GM18861 (cell line): ENCODE measurements at regions not wholly inside any gene's neighbourhood (a gene's known extent, or its start where the extent isn't known, plus 50 kb on each side); places are given as distances from the start of the nearest gene placed in this dataset.
"Not testable (repeated sequence)": the region's sequence is repeated elsewhere in the genome, so short reads cannot be mapped to it uniquely, and the experiment has no call there.

Source experiments
- ATAC-seq: cut with Tn5 transposase; IDR thresholded peaks from one replicate; pipeline ENCODE4 v1.9.1; 2021; ENCODE audit not compliant: unreplicated experiment

GRCh38 chr13:21261487-21262216 lies 85.2 kb downstream of the MRPL57 start:
- ATAC-seq: not testable (repeated sequence)

- ATAC-seq: not testable (repeated sequence)
These were observed 87.5 kb downstream of the MRPL57 start for GRCh38 chr13:21263909-21264308.

- not testable (repeated sequence) for ATAC-seq
These were observed 92.0 kb downstream of the MRPL57 start for GRCh38 chr13:21268485-21268884.

- ATAC-seq: not testable (repeated sequence)
These were observed 96.0 kb downstream of the MRPL57 start for GRCh38 chr13:21272439-21272838.

GRCh38 chr13:21274457-21274856 lies 98.0 kb downstream of the MRPL57 start:
- not testable (repeated sequence) for ATAC-seq

- no peak for ATAC-seq
These were observed 105.6 kb downstream of the MRPL57 start for GRCh38 chr13:21282065-21282464.

- ATAC-seq: no peak
These were observed 111.0 kb downstream of the MRPL57 start for GRCh38 chr13:21287331-21287907.

- ATAC-seq: no peak
These were observed 113.0 kb downstream of the MRPL57 start for GRCh38 chr13:21289475-21289874.

GRCh38 chr13:21290442-21291002 lies 114.1 kb downstream of the MRPL57 start:
- ATAC-seq: not testable (repeated sequence)

GRCh38 chr13:21291840-21292239 lies 115.4 kb downstream of the MRPL57 start:
- ATAC-seq: no peak

- ATAC-seq: peak; percentile 46
These were observed 120.5 kb downstream of the MRPL57 start for GRCh38 chr13:21296991-21297390.

- no peak for ATAC-seq
These were observed 121.0 kb downstream of the MRPL57 start for GRCh38 chr13:21297447-21297846.

GRCh38 chr13:21297914-21298831 lies 121.7 kb downstream of the MRPL57 start:
- peak; percentile 87 for ATAC-seq

GRCh38 chr13:21304256-21304655 lies 127.8 kb downstream of the MRPL57 start:
- ATAC-seq: no peak

GRCh38 chr13:21306300-21307073 lies 130.0 kb downstream of the MRPL57 start:
- not testable (repeated sequence) for ATAC-seq

- not testable (repeated sequence) for ATAC-seq
These were observed 130.7 kb downstream of the MRPL57 start for GRCh38 chr13:21307158-21307557.

- ATAC-seq: no peak
These were observed 132.4 kb downstream of the MRPL57 start for GRCh38 chr13:21308906-21309305.

- no peak for ATAC-seq
These were observed 133.2 kb downstream of the MRPL57 start for GRCh38 chr13:21309542-21310172.

GRCh38 chr13:21310220-21310619 lies 133.8 kb downstream of the MRPL57 start:
- ATAC-seq: no peak

- not testable (repeated sequence) for ATAC-seq
These were observed 138.5 kb downstream of the MRPL57 start for GRCh38 chr13:21314976-21315375.
